HepG2 (cell line): ENCODE measurements at regions not wholly inside any gene's neighbourhood (a gene's known extent, or its start where the extent isn't known, plus 50 kb on each side); places are given as distances from the start of the nearest gene placed in this dataset.

Source experiments
- ATAC-seq: fragments of 200-7000 bp; cut with Tn5 transposase; 3 replicates; pipeline ENCODE4 v1.9.1; 2020; ENCODE audit warnings: mild to moderate bottlenecking, moderate library complexity
- BruUV-seq: library from RNA; stranded (reverse); fragments of 400-500 nt; replicated peaks from 2 replicates; lab custom pipeline; 2021; lab: Mats Ljungman, UMichigan
- CTCF ChIA-PET: fragments of 300-600 bp; formaldehyde crosslinking; extraction: SDS; loops from one replicate; lab custom pipeline; 2021; ENCODE audit warnings: low total read pairs, inconsistent platforms, low intra/inter-chr PET ratio; lab: Yijun Ruan, JAX
- POLR2A ChIA-PET: fragments of 350-600 bp; sonication (Branson Sonifier 250); formaldehyde crosslinking; loops from one replicate; lab custom pipeline; 2020; ENCODE audit warnings: antibody characterized with exemption, inconsistent platforms; lab: Yijun Ruan, JAX
- DNase-seq: peaks from one replicate; pipeline ENCODE4 v3.0.0-alpha.2; 2015; ENCODE audit warnings: low spot score
- FAIRE-seq: peaks from 3 replicates; lab custom pipeline; 2011; peaks lifted over from hg19 to GRCh38; lab: Jason Lieb, UNC
- H2AFZ ChIP-seq: one replicate; pipeline ENCODE4 v1.6.1; 2011; ENCODE audit warnings: low read length, inconsistent platforms
- H3K27ac ChIP-seq: fragments of 300-600 bp; 3 replicates; pipeline ENCODE4 v1.8.0; 2011; ENCODE audit warnings: mixed run types, mild to moderate bottlenecking, mixed read lengths, low read length, inconsistent platforms; ENCODE audit not compliant: insufficient read depth; ENCODE audit errors: extremely low read length
- H3K27me3 ChIP-seq, 2 experiments: fragments of 200-600 bp in 1 of 2; 2 replicates in 1 of 2; 3 replicates in 1 of 2; pipeline versions ENCODE4 v1.6.0 to v1.8.0; 2011; ENCODE audit warnings: low read length in 2 of 2, mild to moderate bottlenecking in 2 of 2, moderate library complexity in 2 of 2, inconsistent platforms in 1 of 2; ENCODE audit not compliant: insufficient read depth in 2 of 2, control insufficient read depth in 1 of 2
- H3K36me3 ChIP-seq, 2 experiments: fragments of 200-600 bp in 1 of 2; replicated peaks in 1 of 2; 2 replicates in 1 of 2; 3 replicates in 1 of 2; pipeline versions ENCODE4 v1.5.1 to v1.8.0; 2011; ENCODE audit warnings: low read length in 2 of 2, inconsistent platforms in 1 of 2; ENCODE audit not compliant: insufficient read depth in 2 of 2, control insufficient read depth in 1 of 2
- H3K4me1 ChIP-seq: 2 replicates; pipeline ENCODE4 v1.5.1; 2012; ENCODE audit warnings: low read length, inconsistent platforms; ENCODE audit not compliant: insufficient read depth
- H3K4me2 ChIP-seq: 2 replicates; pipeline ENCODE4 v1.6.0; 2011; ENCODE audit warnings: low read depth, low read length, inconsistent platforms
- H3K4me3 ChIP-seq, 3 experiments: fragments of 200-600 bp in 1 of 3; sonication (generic), shearing (Covaris generic) in 1 of 3; replicated peaks in 1 of 3; 2 replicates each; pipeline ENCODE4 v1.5.1; 2011 to 2016; ENCODE audit warnings: low read length in 3 of 3, inconsistent platforms in 2 of 3, low read depth in 2 of 3, mild to moderate bottlenecking in 2 of 3, control low read depth in 1 of 3, mixed read lengths in 1 of 3; ENCODE audit not compliant: insufficient read depth in 1 of 3
- H3K79me2 ChIP-seq: one replicate; pipeline ENCODE4 v1.6.1; 2011; ENCODE audit warnings: low read length, inconsistent platforms; ENCODE audit not compliant: insufficient read depth
- H3K9ac ChIP-seq: 2 replicates; pipeline ENCODE4 v1.6.0; 2011; ENCODE audit warnings: mild to moderate bottlenecking, low read depth, low read length, inconsistent platforms; ENCODE audit not compliant: insufficient read depth
- H3K9me3 ChIP-seq: 2 replicates; pipeline ENCODE4 v1.5.1; 2012; ENCODE audit warnings: mild to moderate bottlenecking, low read length
- H4K20me1 ChIP-seq: 2 replicates; pipeline ENCODE4 v1.6.0; 2011; ENCODE audit warnings: inconsistent platforms, mild to moderate bottlenecking, low read length, moderate library complexity; ENCODE audit not compliant: insufficient read depth
- CENPBD1 ChIP-seq: sonication (generic); formaldehyde crosslinking; IDR thresholded peaks from 2 replicates; pipeline ENCODE4 v1.8.0; 2022; ENCODE audit warnings: missing genetic modification reagents, low read depth, mild to moderate bottlenecking, borderline replicate concordance
- FOXC1 ChIP-seq: sonication (generic); formaldehyde crosslinking; IDR thresholded peaks from 2 replicates; pipeline ENCODE4 v1.8.0; 2022; ENCODE audit warnings: mild to moderate bottlenecking, missing genetic modification reagents, borderline replicate concordance
- GLMP ChIP-seq: sonication (generic); formaldehyde crosslinking; IDR thresholded peaks from 2 replicates; pipeline ENCODE4 v1.9.0; 2021; ENCODE audit warnings: missing genetic modification reagents, mild to moderate bottlenecking, borderline replicate concordance
- KDM6A ChIP-seq: IDR thresholded peaks from 2 replicates; pipeline ENCODE4 v1.6.1; 2016; ENCODE audit warnings: low read depth
- NFIC ChIP-seq: IDR thresholded peaks from 2 replicates; pipeline ENCODE4 v1.6.1; 2012; ENCODE audit warnings: mild to moderate bottlenecking, low read length, inconsistent platforms
- NFYB ChIP-seq: sonication (generic); formaldehyde crosslinking; IDR thresholded peaks from 2 replicates; pipeline ENCODE4 v1.4.0; 2020; ENCODE audit warnings: missing genetic modification reagents
- SMYD3 ChIP-seq: sonication (generic); formaldehyde crosslinking; IDR thresholded peaks from 2 replicates; pipeline ENCODE4 v1.8.1; 2023; ENCODE audit warnings: mild to moderate bottlenecking, missing genetic modification reagents
- U2AF2 ChIP-seq: fragments of 200-400 bp; formaldehyde crosslinking; IDR thresholded peaks from 2 replicates; pipeline ENCODE4 v1.6.1; 2017; ENCODE audit warnings: low read depth, mild to moderate bottlenecking, low read length
- ZNF101 ChIP-seq: sonication (generic); formaldehyde crosslinking; IDR thresholded peaks from 2 replicates; pipeline ENCODE4 v1.4.0; 2020; ENCODE audit warnings: mild to moderate bottlenecking, low read depth, missing genetic modification reagents, borderline replicate concordance
- ZNF256 ChIP-seq: sonication (generic); formaldehyde crosslinking; conservative IDR thresholded peaks from 2 replicates; pipeline ENCODE4 v1.4.0; 2020; ENCODE audit warnings: missing genetic modification reagents
- ZNF446 ChIP-seq: sonication (generic); formaldehyde crosslinking; IDR thresholded peaks from 2 replicates; pipeline ENCODE4 v1.5.0; 2020; ENCODE audit warnings: mild to moderate bottlenecking, missing genetic modification reagents
- ZNF546 ChIP-seq: sonication (generic); formaldehyde crosslinking; conservative IDR thresholded peaks from 2 replicates; pipeline ENCODE4 v1.8.1; 2023; ENCODE audit warnings: mild to moderate bottlenecking, missing genetic modification reagents
- ZNF615 ChIP-seq: sonication (generic); formaldehyde crosslinking; IDR thresholded peaks from 2 replicates; pipeline ENCODE4 v1.5.0; 2020; ENCODE audit warnings: mild to moderate bottlenecking, missing genetic modification reagents, borderline replicate concordance
- ZNF747 ChIP-seq: sonication (generic); formaldehyde crosslinking; IDR thresholded peaks from 2 replicates; pipeline ENCODE4 v1.8.1; 2023; ENCODE audit warnings: missing genetic modification reagents, mild to moderate bottlenecking, borderline replicate concordance
- in situ Hi-C: cut with HindIII; loops from 2 replicates; pipeline ENCODE4 v1.10.0; 2017; ENCODE audit warnings: low pct_unique_long_range_greater_than_20kb; ENCODE audit not compliant: extremely low pct_ligation_motif_present
- intact Hi-C: fragments of 100-400 bp; cut with micrococcal nuclease; formaldehyde crosslinking; loops from one replicate; pipeline ENCODE4 v1.10.0; 2022; ENCODE audit not compliant: unreplicated experiment
- TF ChIP-seq, protein P1 (sequence below): sonication (generic); formaldehyde crosslinking; IDR thresholded peaks from 2 replicates; pipeline ENCODE4 v1.4.0; 2020; ENCODE audit warnings: missing genetic modification reagents
- TF ChIP-seq, protein P2 (sequence below): sonication (generic); formaldehyde crosslinking; IDR thresholded peaks from 2 replicates; pipeline ENCODE4 v1.4.0; 2020; ENCODE audit warnings: mild to moderate bottlenecking, missing genetic modification reagents, borderline replicate concordance

DNA sequence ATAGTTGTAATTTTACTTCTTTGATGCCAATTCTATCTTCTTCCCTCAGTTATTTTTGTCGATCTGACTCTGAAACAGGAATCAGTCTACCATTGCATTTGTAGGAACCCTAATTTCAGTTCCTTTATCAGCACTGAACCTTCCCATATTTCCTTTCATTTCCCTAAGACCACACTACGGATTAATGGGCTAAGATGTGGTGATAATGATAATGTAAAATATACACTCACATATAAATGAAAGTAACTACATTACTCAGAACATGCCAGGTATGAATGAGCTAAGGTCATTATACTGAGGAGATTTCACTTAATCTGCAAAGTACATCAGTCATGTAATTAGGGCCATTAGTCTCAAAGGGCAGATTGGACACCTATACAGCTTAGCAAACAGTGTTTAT, 60.2 kb upstream of the RFC3 start (continued):
- TF ChIP-seq, protein P1, sequence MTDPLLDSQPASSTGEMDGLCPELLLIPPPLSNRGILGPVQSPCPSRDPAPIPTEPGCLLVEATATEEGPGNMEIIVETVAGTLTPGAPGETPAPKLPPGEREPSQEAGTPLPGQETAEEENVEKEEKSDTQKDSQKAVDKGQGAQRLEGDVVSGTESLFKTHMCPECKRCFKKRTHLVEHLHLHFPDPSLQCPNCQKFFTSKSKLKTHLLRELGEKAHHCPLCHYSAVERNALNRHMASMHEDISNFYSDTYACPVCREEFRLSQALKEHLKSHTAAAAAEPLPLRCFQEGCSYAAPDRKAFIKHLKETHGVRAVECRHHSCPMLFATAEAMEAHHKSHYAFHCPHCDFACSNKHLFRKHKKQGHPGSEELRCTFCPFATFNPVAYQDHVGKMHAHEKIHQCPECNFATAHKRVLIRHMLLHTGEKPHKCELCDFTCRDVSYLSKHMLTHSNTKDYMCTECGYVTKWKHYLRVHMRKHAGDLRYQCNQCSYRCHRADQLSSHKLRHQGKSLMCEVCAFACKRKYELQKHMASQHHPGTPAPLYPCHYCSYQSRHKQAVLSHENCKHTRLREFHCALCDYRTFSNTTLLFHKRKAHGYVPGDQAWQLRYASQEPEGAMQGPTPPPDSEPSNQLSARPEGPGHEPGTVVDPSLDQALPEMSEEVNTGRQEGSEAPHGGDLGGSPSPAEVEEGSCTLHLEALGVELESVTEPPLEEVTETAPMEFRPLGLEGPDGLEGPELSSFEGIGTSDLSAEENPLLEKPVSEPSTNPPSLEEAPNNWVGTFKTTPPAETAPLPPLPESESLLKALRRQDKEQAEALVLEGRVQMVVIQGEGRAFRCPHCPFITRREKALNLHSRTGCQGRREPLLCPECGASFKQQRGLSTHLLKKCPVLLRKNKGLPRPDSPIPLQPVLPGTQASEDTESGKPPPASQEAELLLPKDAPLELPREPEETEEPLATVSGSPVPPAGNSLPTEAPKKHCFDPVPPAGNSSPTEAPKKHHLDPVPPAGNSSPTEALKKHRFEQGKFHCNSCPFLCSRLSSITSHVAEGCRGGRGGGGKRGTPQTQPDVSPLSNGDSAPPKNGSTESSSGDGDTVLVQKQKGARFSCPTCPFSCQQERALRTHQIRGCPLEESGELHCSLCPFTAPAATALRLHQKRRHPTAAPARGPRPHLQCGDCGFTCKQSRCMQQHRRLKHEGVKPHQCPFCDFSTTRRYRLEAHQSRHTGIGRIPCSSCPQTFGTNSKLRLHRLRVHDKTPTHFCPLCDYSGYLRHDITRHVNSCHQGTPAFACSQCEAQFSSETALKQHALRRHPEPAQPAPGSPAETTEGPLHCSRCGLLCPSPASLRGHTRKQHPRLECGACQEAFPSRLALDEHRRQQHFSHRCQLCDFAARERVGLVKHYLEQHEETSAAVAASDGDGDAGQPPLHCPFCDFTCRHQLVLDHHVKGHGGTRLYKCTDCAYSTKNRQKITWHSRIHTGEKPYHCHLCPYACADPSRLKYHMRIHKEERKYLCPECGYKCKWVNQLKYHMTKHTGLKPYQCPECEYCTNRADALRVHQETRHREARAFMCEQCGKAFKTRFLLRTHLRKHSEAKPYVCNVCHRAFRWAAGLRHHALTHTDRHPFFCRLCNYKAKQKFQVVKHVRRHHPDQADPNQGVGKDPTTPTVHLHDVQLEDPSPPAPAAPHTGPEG (CRISPR knock-in tag), result no peak
- TF ChIP-seq CENPBD1 (no peak), KDM6A (CRISPR knock-in tag) (no peak)
- TF ChIP-seq, all 625 proteins: peak for 0

DNA sequence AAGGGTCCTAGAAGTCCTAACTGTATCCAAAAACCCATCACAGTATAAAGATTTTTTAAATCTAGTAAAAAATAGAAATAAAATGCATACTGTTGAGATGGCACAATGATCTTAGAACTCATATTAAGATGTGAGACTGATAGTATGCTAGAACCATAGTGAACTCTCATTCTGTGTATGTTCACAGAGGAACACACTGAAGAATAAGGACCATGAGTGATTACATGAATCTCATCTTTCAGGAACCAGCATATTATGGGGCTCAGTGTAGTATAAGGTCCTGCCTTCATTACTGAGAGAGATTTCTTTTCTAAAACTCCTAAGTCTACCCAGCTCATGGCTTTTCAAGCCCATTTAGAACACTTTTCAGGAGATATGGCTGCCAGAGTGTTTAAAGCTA, 59.8 kb upstream of the RFC3 start:
- Histone ChIP-seq H3K79me2 (no peaks in the 10 kb centered on the region), H3K36me3 (no peaks in the 10 kb centered on the region), H3K9me3 (no peaks in the 10 kb centered on the region), H3K4me3 (no peak overlapping the region), H3K4me2 (no peak overlapping the region), H4K20me1 (no peaks in the 10 kb centered on the region), H3K4me1 (peaks cover 8% of the 10 kb centered on the region), H3K27me3 (0 out of 5 replicates have a peak, but pooled peaks cover 0 to 3% of the 10 kb centered on the region in 2 experiments), H2AFZ (no peak overlapping the region), H3K9ac (no peak overlapping the region), H3K27ac (no peak overlapping the region)
- FAIRE-seq, result no peak
- no peak for ATAC-seq
- intact Hi-C loops, result no loop called here
- no TSS peak for BruUV-seq
- CTCF ChIA-PET, result no interaction called here
- in situ Hi-C loops, result no loop called here
- POLR2A ChIA-PET, result no interaction called here
- no peak for DNase-seq
- no peak for TF ChIP-seq NFYB
- TF ChIP-seq GLMP, result no peak
- no peak for TF ChIP-seq ZNF546
- TF ChIP-seq NFIC, result no peak
- no peak for TF ChIP-seq ZNF446
- no peak for TF ChIP-seq FOXC1 (CRISPR knock-in tag)
- TF ChIP-seq ZNF615 (CRISPR knock-in tag), result no peak
- no peak for TF ChIP-seq ZNF747 (CRISPR knock-in tag)
- TF ChIP-seq, protein P2, sequence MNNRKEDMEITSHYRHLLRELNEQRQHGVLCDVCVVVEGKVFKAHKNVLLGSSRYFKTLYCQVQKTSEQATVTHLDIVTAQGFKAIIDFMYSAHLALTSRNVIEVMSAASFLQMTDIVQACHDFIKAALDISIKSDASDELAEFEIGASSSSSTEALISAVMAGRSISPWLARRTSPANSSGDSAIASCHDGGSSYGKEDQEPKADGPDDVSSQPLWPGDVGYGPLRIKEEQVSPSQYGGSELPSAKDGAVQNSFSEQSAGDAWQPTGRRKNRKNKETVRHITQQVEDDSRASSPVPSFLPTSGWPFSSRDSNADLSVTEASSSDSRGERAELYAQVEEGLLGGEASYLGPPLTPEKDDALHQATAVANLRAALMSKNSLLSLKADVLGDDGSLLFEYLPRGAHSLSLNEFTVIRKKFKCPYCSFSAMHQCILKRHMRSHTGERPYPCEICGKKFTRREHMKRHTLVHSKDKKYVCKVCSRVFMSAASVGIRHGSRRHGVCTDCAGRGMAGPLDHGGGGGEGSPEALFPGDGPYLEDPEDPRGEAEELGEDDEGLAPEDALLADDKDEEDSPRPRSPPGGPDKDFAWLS (CRISPR knock-in tag), result no peak
- TF ChIP-seq SMYD3 (CRISPR knock-in tag), result no peak
- no peak for TF ChIP-seq ZNF101 (CRISPR knock-in tag)
- no peak for TF ChIP-seq U2AF2
- no peak for TF ChIP-seq ZNF256 (CRISPR knock-in tag)
